Transverse colon (tissue), 3 donors: ENCODE measurements at regions not wholly inside any gene's neighbourhood (a gene's known extent, or its start where the extent isn't known, plus 50 kb on each side); places are given as distances from the start of the nearest gene placed in this dataset.

Source experiments
- CTCF ChIP-seq, 5 experiments: fragments of 200-600 bp in 3 of 5; fragments of 450-650 bp in 2 of 5; sonication (generic) in 3 of 5; IDR thresholded peaks; 1 replicate in 2 of 5; 2 replicates in 3 of 5; pipeline ENCODE4 v1.5.1; 2016 to 2017; ENCODE audit warnings: antibody characterized with exemption in 5 of 5, inconsistent platforms in 3 of 5, mild to moderate bottlenecking in 2 of 5, moderate library complexity in 1 of 5
- EP300 ChIP-seq: sonication (generic); formaldehyde crosslinking; IDR thresholded peaks from one replicate; pipeline ENCODE4 v1.6.1; 2017; ENCODE audit warnings: antibody characterized with exemption, low read depth
- POLR2A ChIP-seq: fragments of 450-650 bp; IDR thresholded peaks from one replicate; pipeline ENCODE4 v1.6.1; 2016; ENCODE audit warnings: antibody characterized with exemption, mild to moderate bottlenecking, moderate library complexity

- no peak for TF ChIP-seq POLR2A
- TF ChIP-seq CTCF (IDR thresholded peaks at IDR 0.05) = no peak
- TF ChIP-seq EP300 = no peak
These were observed 265.3 kb upstream of the ANO5 start for GRCh38 chr11:21927628-21928027.
